ENCODE measurements at regions not wholly inside any gene's neighbourhood (a gene's known extent, or its start where the extent isn't known, plus 50 kb on each side); places are given as distances from the start of the nearest gene placed in this dataset.

DNA sequence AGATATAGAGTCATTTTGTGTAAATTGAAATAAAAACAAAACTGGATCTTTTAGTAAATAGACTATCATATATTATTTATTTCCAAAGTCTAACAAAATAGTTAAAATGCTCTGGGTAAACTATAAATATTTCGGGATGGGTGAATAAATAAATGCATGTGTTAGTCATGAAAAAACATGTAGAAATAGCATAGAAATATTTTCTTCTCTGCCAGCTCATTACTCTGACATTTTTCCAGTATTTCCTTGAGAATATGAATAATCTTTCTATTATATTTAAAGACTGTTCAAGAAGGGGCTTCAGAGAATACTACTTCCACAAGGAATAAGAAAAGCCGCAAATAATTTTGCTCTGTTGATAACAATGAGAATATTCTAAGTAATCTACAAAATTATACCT lies 880.4 kb downstream of the TRIB2 start:
- 14 to 17% methylated on average over 2 of the region's 2 CpGs for WGBS, 2 experiments (ENCODE audit: low coverage in 1 of 2, low lambda C conversion rate in 2 of 2, missing lambda C conversion rate in 2 of 2)
- no peak overlapping the region; the same call in 1 of the 2 replicates for H2AFZ ChIP-seq
- no peaks in the 10 kb centered on the region for H3F3A ChIP-seq (ENCODE audit: insufficient read depth)
- no peak overlapping the region for H3K27ac ChIP-seq
- H3K9ac ChIP-seq: no peak overlapping the region
- H3K79me2 ChIP-seq (ENCODE audit: insufficient read depth): no peaks in the 10 kb centered on the region
- TF ChIP-seq EZH2phosphoT487 (IDR thresholded peaks at IDR 0.05; ENCODE audit: insufficient read depth, low read depth): no peak
- no peak for TF ChIP-seq EZH2 (IDR thresholded peaks at IDR 0.05; ENCODE audit: insufficient read depth, poor library complexity, severe bottlenecking)
- no peaks in the 10 kb centered on the region for H3K27me3 ChIP-seq (replicated peaks; ENCODE audit: insufficient read depth)
- no peak overlapping the region for H3K4me2 ChIP-seq (ENCODE audit: unreplicated experiment)
- peak; percentile 32 for DNase-seq
- H3K9me3 ChIP-seq (ENCODE audit: low read depth): no peaks in the 10 kb centered on the region
- peaks cover 7% of the 10 kb centered on the region; the same call in 1 of the 2 replicates for H3K4me1 ChIP-seq (ENCODE audit: insufficient read depth)
- in situ Hi-C loops (cut with MboI): no loop called here
- H3K9me2 ChIP-seq (ENCODE audit: insufficient read depth): no peaks in the 10 kb centered on the region
- no peaks in the 10 kb centered on the region for H4K20me1 ChIP-seq (ENCODE audit: insufficient read depth)
- no peak overlapping the region for H3K4me3 ChIP-seq
- no peaks in the 10 kb centered on the region for H3K36me3 ChIP-seq (ENCODE audit: low read depth)

DNA sequence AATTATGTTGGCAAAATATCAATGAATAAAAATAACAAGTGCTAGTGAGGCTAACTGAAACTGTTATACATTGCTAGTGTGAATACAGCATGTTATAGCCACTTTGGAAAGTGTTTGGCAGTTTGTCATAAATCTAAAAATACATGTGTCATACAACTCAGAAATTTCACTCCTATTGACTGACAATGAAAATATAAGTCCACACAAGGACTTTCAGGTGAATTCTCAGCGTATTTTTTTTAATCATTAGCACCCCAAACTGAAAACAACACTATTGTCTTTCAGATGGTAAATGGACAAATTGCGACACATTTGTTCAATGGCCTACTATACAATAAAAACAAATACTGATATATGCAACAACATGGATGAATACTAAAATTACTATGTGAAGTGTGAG lies 884.8 kb downstream of the TRIB2 start:
- no peak overlapping the region for H3K27ac ChIP-seq
- 35 to 41% methylated on average over 2 of the region's 2 CpGs for WGBS, 2 experiments (ENCODE audit: low coverage in 1 of 2, low lambda C conversion rate in 2 of 2, missing lambda C conversion rate in 2 of 2)
- DNase-seq: no peak
- peaks cover 6% of the 10 kb centered on the region; the same call in 1 of the 2 replicates for H3K4me1 ChIP-seq (ENCODE audit: insufficient read depth)
- no peaks in the 10 kb centered on the region for H3K79me2 ChIP-seq (ENCODE audit: insufficient read depth)
- H3K4me3 ChIP-seq: no peak overlapping the region
- no peak overlapping the region for H3K9ac ChIP-seq
- H4K20me1 ChIP-seq (ENCODE audit: insufficient read depth): no peaks in the 10 kb centered on the region
- H3F3A ChIP-seq (ENCODE audit: insufficient read depth): no peaks in the 10 kb centered on the region
- no peak overlapping the region for H2AFZ ChIP-seq
- H3K27me3 ChIP-seq (replicated peaks; ENCODE audit: insufficient read depth): no peaks in the 10 kb centered on the region
- H3K9me2 ChIP-seq (ENCODE audit: insufficient read depth): no peaks in the 10 kb centered on the region
- H3K4me2 ChIP-seq (ENCODE audit: unreplicated experiment): no peak overlapping the region
- H3K9me3 ChIP-seq (ENCODE audit: low read depth): no peaks in the 10 kb centered on the region
- TF ChIP-seq EZH2phosphoT487 (IDR thresholded peaks at IDR 0.05; ENCODE audit: insufficient read depth, low read depth): no peak
- no peak for TF ChIP-seq EZH2 (IDR thresholded peaks at IDR 0.05; ENCODE audit: insufficient read depth, poor library complexity, severe bottlenecking)
- no peaks in the 10 kb centered on the region for H3K36me3 ChIP-seq (ENCODE audit: low read depth)
- in situ Hi-C loops (cut with MboI): no loop called here

DNA sequence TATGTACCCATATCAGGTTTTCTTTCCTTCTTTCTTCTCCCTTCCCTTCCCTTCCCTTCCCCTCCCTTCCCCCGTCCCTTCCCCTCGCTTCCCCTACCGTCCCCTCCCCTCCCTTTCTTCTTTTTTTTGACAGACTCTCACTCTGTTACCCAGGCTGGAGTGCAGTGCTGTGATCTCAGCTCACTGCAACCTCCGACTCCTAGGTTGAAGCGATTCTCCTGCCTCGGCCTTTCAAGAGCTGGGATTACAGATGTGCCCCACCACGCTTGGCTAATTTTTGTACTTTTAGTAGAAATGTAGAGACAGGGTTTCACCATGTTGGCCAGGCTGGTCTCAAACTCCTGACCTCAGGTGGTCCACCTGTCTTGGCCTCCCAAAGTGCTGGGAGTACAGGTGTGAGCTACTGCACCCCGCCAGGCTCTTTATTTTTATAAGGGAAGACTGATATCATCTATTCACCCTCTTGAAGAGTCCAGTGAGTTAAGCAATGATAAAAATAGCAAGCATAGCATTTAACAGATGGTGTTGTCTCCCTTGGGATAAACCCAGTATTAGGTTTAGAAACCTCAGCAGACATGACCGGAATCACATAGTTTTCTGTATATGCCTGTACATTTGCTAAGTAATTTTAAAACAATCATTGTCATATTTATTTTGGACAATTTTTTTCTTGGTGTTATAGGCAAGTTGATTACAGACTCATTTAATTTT lies 888.4 kb downstream of the TRIB2 start:
- Histone ChIP-seq H2AFZ (no peak overlapping the region), H3K9ac (no peak overlapping the region), H3K27me3 (replicated peaks; ENCODE audit: insufficient read depth) (no peaks in the 10 kb centered on the region), H3K27ac (no peak overlapping the region), H4K20me1 (ENCODE audit: insufficient read depth) (no peaks in the 10 kb centered on the region), H3K36me3 (ENCODE audit: low read depth) (no peaks in the 10 kb centered on the region), H3F3A (ENCODE audit: insufficient read depth) (no peaks in the 10 kb centered on the region), H3K4me3 (no peak overlapping the region), H3K4me2 (ENCODE audit: unreplicated experiment) (no peak overlapping the region), H3K79me2 (ENCODE audit: insufficient read depth) (no peaks in the 10 kb centered on the region), H3K4me1 (ENCODE audit: insufficient read depth) (no peaks in the 10 kb centered on the region), H3K9me3 (ENCODE audit: low read depth) (no peaks in the 10 kb centered on the region), H3K9me2 (ENCODE audit: insufficient read depth) (no peaks in the 10 kb centered on the region)
- in situ Hi-C loops (cut with MboI): no loop called here
- no peak for TF ChIP-seq EZH2 (IDR thresholded peaks at IDR 0.05; ENCODE audit: insufficient read depth, poor library complexity, severe bottlenecking)
- no peak for TF ChIP-seq EZH2phosphoT487 (IDR thresholded peaks at IDR 0.05; ENCODE audit: insufficient read depth, low read depth)
- DNase-seq: no peak
- 39 to 54% methylated on average over 6 to 9 of the region's 9 CpGs for WGBS, 2 experiments (ENCODE audit: low coverage in 1 of 2, low lambda C conversion rate in 2 of 2, missing lambda C conversion rate in 2 of 2)

DNA sequence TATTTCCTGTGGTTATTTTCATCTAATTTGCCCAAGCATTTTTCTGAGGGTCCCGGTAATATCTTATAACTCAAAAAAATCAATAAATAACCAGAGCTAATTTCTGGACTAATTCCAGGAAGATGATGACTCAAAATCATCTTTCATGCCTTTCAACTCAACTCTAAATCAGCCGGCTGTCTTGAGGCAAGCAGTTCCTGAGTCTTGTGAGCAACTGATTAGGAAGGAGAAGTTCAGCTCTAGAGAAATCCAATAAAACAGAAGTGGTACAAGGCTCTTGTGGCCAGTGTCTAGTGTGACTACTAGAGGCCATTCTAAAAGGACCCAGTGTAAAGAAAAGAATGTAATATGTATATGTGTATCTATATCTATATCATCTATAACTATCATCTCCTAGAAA lies 890.4 kb downstream of the TRIB2 start:
- H3K36me3 ChIP-seq (ENCODE audit: low read depth): no peaks in the 10 kb centered on the region

More for the DNA sequence above, 890.4 kb downstream of the TRIB2 start:
- Histone ChIP-seq H3K4me2 (ENCODE audit: unreplicated experiment) (no peak overlapping the region), H3K27me3 (replicated peaks; ENCODE audit: insufficient read depth) (no peaks in the 10 kb centered on the region), H2AFZ (no peak overlapping the region), H3K9me2 (ENCODE audit: insufficient read depth) (no peaks in the 10 kb centered on the region), H3F3A (ENCODE audit: insufficient read depth) (no peaks in the 10 kb centered on the region), H4K20me1 (ENCODE audit: insufficient read depth) (no peaks in the 10 kb centered on the region), H3K27ac (no peak overlapping the region), H3K9ac (no peak overlapping the region), H3K4me3 (no peak overlapping the region), H3K9me3 (ENCODE audit: low read depth) (no peaks in the 10 kb centered on the region), H3K4me1 (ENCODE audit: insufficient read depth) (no peaks in the 10 kb centered on the region), H3K79me2 (ENCODE audit: insufficient read depth) (no peaks in the 10 kb centered on the region)
- in situ Hi-C loops (cut with MboI): no loop called here
- 35 to 52% methylated on average over 2 of the region's 2 CpGs for WGBS, 2 experiments (ENCODE audit: low coverage in 1 of 2, low lambda C conversion rate in 2 of 2, missing lambda C conversion rate in 2 of 2)
- DNase-seq: no peak
- no peak for TF ChIP-seq EZH2 (IDR thresholded peaks at IDR 0.05; ENCODE audit: insufficient read depth, poor library complexity, severe bottlenecking)
- no peak for TF ChIP-seq EZH2phosphoT487 (IDR thresholded peaks at IDR 0.05; ENCODE audit: insufficient read depth, low read depth)

All from GM23248 (cell line).